ENCODE measurements at regions not wholly inside any gene's neighbourhood (a gene's known extent, or its start where the extent isn't known, plus 50 kb on each side); places are given as distances from the start of the nearest gene placed in this dataset.

- no peak for TF ChIP-seq E2F4 (CRISPR knock-in tag; IDR thresholded peaks at IDR 0.05; ENCODE audit: borderline replicate concordance, low read depth)
- TF ChIP-seq CTCF (IDR thresholded peaks at IDR 0.05) = no peak
- no peak for TF ChIP-seq PREB (CRISPR knock-in tag; IDR thresholded peaks at IDR 0.05; ENCODE audit: borderline replicate concordance)
- TF ChIP-seq SMAD4 (CRISPR knock-in tag; IDR thresholded peaks at IDR 0.05) = no peak
Measured at GRCh38 chr13:91162180-91162579, 185.3 kb upstream of the MIR17HG start.
